Activated CD4-positive, alpha-beta T cell treated with anti-CD3 and anti-CD28 coated beads for 4 hours (primary cell): ENCODE measurements at regions not wholly inside any gene's neighbourhood (a gene's known extent, or its start where the extent isn't known, plus 50 kb on each side); places are given as distances from the start of the nearest gene placed in this dataset.

Experiments used
- DNase-seq, 2 donors: peaks; one replicate each; pipeline ENCODE4 v3.0.0-alpha.2; 2020

GRCh38 chr3:29201604-29202003 lies 79.3 kb upstream of the RBMS3 start:
- no peak for DNase-seq

GRCh38 chr3:29202378-29202777 lies 78.5 kb upstream of the RBMS3 start:
- DNase-seq = no peak

DNA sequence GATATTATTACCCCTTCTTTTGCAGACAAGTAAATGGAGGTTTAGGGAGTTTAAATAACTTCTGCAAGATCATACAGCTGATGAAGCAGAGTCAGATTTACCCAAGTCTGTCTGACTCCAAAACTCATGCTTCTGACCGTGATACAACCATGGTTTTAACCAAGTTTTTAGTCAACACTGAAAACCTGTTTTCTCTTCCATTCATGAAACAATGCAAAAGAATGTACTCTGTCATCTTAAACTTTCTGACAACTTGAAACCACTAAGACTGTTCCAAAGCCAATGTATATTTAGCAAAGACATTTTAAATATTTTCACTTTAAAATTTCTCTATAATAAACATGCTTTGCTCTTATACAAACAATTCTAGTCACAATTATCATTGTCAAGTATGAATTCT lies 77.0 kb upstream of the RBMS3 start:
- DNase-seq = no peak

GRCh38 chr3:29207427-29207826 lies 73.4 kb upstream of the RBMS3 start:
- no peak for DNase-seq

DNA sequence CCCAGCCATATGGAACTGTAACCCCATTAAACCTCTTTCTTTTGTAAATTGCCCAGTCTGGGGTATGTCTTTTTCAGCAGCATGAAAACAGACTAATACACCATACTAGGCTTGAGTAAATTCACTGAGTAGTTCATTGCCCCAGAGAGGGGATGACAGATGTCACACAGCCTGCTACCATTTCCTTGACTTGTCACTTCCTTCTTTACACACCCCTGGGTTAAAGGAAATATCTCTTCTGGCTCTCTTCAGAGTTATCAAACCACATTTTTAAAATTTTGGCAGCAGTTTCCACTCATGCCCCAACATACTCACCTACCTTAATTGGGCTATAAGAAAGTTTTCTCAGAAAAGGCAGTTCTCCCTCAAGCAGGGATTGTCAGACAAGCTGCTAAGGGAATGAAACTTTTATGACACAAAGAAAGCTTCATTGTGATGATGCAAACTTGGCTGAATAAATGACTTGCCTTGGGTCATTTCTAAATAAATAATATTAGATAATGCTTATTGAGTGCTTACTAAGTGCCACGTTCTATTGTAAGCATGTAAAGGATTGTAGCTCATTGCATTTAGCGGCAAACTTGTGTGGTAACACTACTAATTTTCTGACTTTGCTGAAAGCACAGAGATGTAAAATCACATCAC lies 68.0 kb upstream of the RBMS3 start:
- no peak for DNase-seq

DNA sequence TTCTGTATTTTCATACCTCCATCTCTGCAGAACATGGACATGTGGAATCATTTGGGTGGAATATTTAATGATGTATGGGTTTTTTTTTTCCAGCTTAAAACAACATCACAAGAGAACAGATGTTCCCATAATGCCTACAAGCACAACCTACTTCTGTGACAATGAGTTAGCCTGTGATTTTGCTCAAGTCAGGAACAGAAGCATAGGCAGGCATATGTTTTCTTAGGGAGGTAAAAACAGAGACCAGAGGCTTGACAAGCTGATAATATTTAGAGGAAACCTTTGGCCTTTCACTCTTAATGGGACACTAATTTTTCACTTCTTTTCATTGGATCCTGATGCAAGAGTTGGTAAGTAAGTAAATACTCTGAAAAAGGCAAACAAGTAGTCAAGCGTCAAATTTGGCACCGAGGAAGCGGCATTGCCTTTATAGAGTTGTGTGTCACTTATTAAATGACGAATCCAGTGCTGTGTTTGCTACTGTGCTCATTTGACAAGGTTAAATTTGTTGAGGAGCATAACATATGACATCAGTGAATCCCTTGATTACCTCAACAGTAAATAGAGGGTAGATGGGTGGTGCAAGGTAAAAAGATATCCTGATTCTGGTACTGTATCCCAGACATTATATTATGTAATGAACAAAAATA lies 66.7 kb upstream of the RBMS3 start:
- no peak for DNase-seq

DNA sequence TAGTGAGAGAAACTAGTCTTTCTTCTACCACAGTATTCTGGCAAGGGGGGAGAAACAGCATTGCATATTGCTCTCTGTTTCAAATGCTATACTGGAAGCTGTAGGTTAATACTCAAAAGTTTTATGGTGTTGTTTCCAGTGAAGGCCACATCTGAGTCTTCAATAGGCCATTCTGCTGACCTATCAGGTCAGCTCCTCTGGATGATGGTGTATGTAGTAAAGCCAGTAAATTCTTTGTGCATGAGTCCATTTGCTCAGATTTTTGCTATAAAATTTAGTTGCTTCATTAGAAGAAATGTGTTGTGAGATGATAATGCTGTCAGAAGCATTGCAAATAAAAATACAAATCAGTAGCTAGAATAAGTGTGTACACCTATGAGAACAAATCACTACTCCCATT lies 64.9 kb upstream of the RBMS3 start:
- no peak for DNase-seq

- DNase-seq = no peak
These were observed 54.2 kb upstream of the RBMS3 start for GRCh38 chr3:29226706-29227105.

DNA sequence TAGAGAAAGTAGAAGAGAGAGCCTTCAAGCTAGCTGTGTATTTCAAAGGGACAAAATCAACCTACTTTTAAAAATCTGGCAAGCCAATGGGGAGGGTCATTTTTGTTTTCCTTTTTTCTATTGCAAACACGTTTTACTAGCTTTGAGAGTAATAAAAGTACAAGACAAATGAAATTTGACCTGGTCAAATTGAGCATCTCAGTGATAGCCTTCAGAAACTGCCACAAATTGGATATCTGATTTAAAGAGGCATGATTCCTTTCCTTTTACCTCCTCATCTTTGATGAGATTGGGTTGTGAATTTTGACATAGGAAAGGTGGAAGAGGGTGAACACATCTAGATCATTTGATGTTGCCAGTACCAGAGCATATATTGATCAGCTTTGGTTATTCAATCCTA lies 53.6 kb upstream of the RBMS3 start:
- DNase-seq = no peak
